PC-9 (cell line): ENCODE measurements at regions not wholly inside any gene's neighbourhood (a gene's known extent, or its start where the extent isn't known, plus 50 kb on each side); places are given as distances from the start of the nearest gene placed in this dataset.

ENCODE experiments used
- BruUV-seq: library from RNA; stranded (reverse); fragments of 400-500 nt; replicated peaks from 2 replicates; lab custom pipeline; 2021; lab: Mats Ljungman, UMichigan
- CTCF ChIA-PET: fragments of 300-600 bp; sonication (Branson Sonifier 250); formaldehyde crosslinking; loops from one replicate; lab custom pipeline; 2022; ENCODE audit warnings: antibody characterized with exemption; lab: Charles Lee
- POLR2A ChIA-PET: fragments of 300-600 bp; sonication (Branson Sonifier 250); formaldehyde crosslinking; loops from one replicate; lab custom pipeline; 2022; ENCODE audit warnings: antibody characterized with exemption; ENCODE audit not compliant: unreplicated experiment; lab: Charles Lee
- DNase-seq, 2 experiments: peaks; one replicate each; pipeline versions ENCODE4 v3.0.0 to v3.0.0-alpha.2; 2015 to 2022; ENCODE audit warnings: mixed read lengths in 1 of 2
- H2AFZ ChIP-seq: fragments of 200-600 bp; sonication (generic); 2 replicates; pipeline ENCODE4 v1.8.1; 2017; ENCODE audit warnings: antibody characterized with exemption
- H3F3A ChIP-seq: fragments of 200-600 bp; sonication (generic); 2 replicates; pipeline ENCODE4 v1.8.1; 2017; ENCODE audit warnings: antibody characterized with exemption, mild to moderate bottlenecking, low read depth; ENCODE audit not compliant: insufficient read depth
- H3K27ac ChIP-seq: fragments of 200-600 bp; sonication (generic); 2 replicates; pipeline ENCODE4 v1.6.1; 2016; ENCODE audit warnings: mixed run types
- H3K27me3 ChIP-seq: fragments of 200-600 bp; sonication (generic); 2 replicates; pipeline ENCODE4 v1.6.1; 2016; ENCODE audit warnings: low read depth, mixed run types; ENCODE audit not compliant: insufficient read depth
- H3K36me3 ChIP-seq: fragments of 200-600 bp; sonication (generic); 2 replicates; pipeline ENCODE4 v1.6.1; 2016; ENCODE audit warnings: low read depth, mixed run types
- H3K4me1 ChIP-seq: fragments of 200-600 bp; sonication (generic); replicated peaks from 2 replicates; pipeline ENCODE4 v1.6.1; 2016; ENCODE audit warnings: mixed run types; ENCODE audit not compliant: insufficient read depth
- H3K4me2 ChIP-seq: fragments of 200-600 bp; sonication (generic); 2 replicates; pipeline ENCODE4 v1.6.1; 2017; ENCODE audit warnings: mixed run types
- H3K4me3 ChIP-seq: fragments of 200-600 bp; sonication (generic); 2 replicates; pipeline ENCODE4 v1.6.1; 2016; ENCODE audit warnings: mixed run types
- H3K79me2 ChIP-seq: fragments of 200-600 bp; sonication (generic); 2 replicates; pipeline ENCODE4 v1.6.1; 2017; ENCODE audit warnings: low read depth, mixed run types
- H3K9me2 ChIP-seq: fragments of 200-600 bp; sonication (generic); 2 replicates; pipeline ENCODE4 v1.8.1; 2017; ENCODE audit warnings: mild to moderate bottlenecking; ENCODE audit not compliant: insufficient read depth
- H3K9me3 ChIP-seq: fragments of 200-600 bp; sonication (generic); 2 replicates; pipeline ENCODE4 v1.8.1; 2016; ENCODE audit warnings: low read depth; ENCODE audit not compliant: insufficient read depth
- H4K20me1 ChIP-seq: fragments of 200-600 bp; sonication (generic); 2 replicates; pipeline ENCODE4 v1.8.1; 2017; ENCODE audit not compliant: insufficient read depth
- EZH2 ChIP-seq: fragments of 200-600 bp; sonication (generic); IDR thresholded peaks from 2 replicates; pipeline ENCODE4 v1.8.0; 2017; ENCODE audit warnings: antibody characterized with exemption, low read depth
- intact Hi-C: fragments of 100-400 bp; cut with micrococcal nuclease; formaldehyde crosslinking; loops from one replicate; pipeline ENCODE4 v1.10.0; 2022; ENCODE audit not compliant: unreplicated experiment
- TF ChIP-seq, protein P1 (sequence below): fragments of 200-600 bp; sonication (generic); conservative IDR thresholded peaks from 2 replicates; pipeline ENCODE4 v1.6.1; 2017; ENCODE audit warnings: mixed run types, antibody characterized with exemption, mild to moderate bottlenecking, moderate library complexity

DNA sequence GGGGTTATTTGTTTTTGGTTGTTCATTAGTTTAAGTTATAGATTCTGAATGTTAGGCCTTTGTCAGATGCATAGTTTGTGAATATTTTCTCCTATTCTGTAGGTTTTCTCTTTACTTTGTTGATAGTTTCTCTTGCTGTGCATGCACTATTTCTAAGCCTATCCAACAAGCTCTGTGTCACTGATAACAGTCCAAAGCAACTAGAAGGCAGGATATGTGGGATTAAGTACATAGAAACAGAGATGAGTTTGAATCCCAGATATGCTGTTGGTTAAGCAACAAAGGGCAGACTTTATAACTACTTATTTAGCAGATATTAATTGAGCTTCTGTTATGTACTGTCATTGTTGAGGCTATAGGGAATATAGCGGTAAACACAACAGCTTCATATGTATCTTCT is 390.4 kb downstream of the INSC start:
- TF ChIP-seq EZH2, result no peak
- TF ChIP-seq, protein P1, sequence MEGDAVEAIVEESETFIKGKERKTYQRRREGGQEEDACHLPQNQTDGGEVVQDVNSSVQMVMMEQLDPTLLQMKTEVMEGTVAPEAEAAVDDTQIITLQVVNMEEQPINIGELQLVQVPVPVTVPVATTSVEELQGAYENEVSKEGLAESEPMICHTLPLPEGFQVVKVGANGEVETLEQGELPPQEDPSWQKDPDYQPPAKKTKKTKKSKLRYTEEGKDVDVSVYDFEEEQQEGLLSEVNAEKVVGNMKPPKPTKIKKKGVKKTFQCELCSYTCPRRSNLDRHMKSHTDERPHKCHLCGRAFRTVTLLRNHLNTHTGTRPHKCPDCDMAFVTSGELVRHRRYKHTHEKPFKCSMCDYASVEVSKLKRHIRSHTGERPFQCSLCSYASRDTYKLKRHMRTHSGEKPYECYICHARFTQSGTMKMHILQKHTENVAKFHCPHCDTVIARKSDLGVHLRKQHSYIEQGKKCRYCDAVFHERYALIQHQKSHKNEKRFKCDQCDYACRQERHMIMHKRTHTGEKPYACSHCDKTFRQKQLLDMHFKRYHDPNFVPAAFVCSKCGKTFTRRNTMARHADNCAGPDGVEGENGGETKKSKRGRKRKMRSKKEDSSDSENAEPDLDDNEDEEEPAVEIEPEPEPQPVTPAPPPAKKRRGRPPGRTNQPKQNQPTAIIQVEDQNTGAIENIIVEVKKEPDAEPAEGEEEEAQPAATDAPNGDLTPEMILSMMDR, result no peak
- CTCF ChIA-PET, result no interaction called here

DNA sequence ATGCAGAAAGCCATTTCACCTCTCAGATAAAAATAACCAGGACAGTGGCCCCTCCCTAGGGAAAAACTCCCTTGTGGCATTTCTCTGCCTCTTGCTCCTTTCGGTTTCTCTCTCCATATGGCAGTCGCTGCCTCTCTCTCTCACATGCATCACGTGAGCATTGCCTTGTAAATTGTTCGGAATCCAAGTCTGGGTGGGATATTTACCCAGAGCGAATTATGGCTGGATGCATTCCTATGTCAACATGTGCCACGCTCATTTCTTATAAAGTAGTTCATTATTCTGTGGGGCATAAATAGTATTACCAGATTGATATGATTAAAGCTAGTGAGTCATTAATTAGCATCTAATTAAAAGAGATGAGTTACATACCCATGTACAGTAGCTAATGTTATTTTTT is 392.9 kb downstream of the INSC start:
- H3K27ac ChIP-seq, result no peak overlapping the region
- H3K4me3 ChIP-seq, result no peak overlapping the region
- H3K4me1 ChIP-seq, result no peaks in the 10 kb centered on the region
- ChIA-PET CTCF (no interaction called here), POLR2A (no interaction called here)
- no TSS peak for BruUV-seq
- peak in 1 of 2 experiments; percentile 2 for DNase-seq
- TF ChIP-seq, protein P1, result no peak
- no peaks in the 10 kb centered on the region for H4K20me1 ChIP-seq
- H3K27me3 ChIP-seq, result no peaks in the 10 kb centered on the region
- no peak overlapping the region for H2AFZ ChIP-seq
- H3K4me2 ChIP-seq, result no peak overlapping the region
- H3K36me3 ChIP-seq, result no peaks in the 10 kb centered on the region
- no peaks in the 10 kb centered on the region for H3F3A ChIP-seq
- intact Hi-C loops, result no loop called here
- H3K79me2 ChIP-seq, result no peaks in the 10 kb centered on the region
- H3K9me3 ChIP-seq, result no peaks in the 10 kb centered on the region
- H3K9me2 ChIP-seq, result no peaks in the 10 kb centered on the region

More for the DNA sequence above, 390.4 kb downstream of the INSC start:
- Histone ChIP-seq H3K27me3 (no peaks in the 10 kb centered on the region), H3K9me2 (no peaks in the 10 kb centered on the region), H3K4me1 (no peaks in the 10 kb centered on the region), H3K4me2 (no peak overlapping the region), H3F3A (no peaks in the 10 kb centered on the region), H4K20me1 (no peaks in the 10 kb centered on the region), H3K36me3 (no peaks in the 10 kb centered on the region), H3K27ac (no peak overlapping the region), H2AFZ (no peak overlapping the region), H3K9me3 (no peaks in the 10 kb centered on the region), H3K4me3 (no peak overlapping the region), H3K79me2 (no peaks in the 10 kb centered on the region)
- BruUV-seq, result no TSS peak
- POLR2A ChIA-PET, result no interaction called here
- DNase-seq, result no peak
- intact Hi-C loops, result no loop called here

- no peaks in the 10 kb centered on the region for H3K9me2 ChIP-seq
- no peak overlapping the region for H3K4me2 ChIP-seq
- no peak overlapping the region for H3K27ac ChIP-seq
- no peak overlapping the region for H2AFZ ChIP-seq
- H3K79me2 ChIP-seq, result no peaks in the 10 kb centered on the region
- no peak overlapping the region for H3K4me3 ChIP-seq
- H4K20me1 ChIP-seq, result no peaks in the 10 kb centered on the region
- H3K9me3 ChIP-seq, result no peaks in the 10 kb centered on the region
- POLR2A ChIA-PET, result no interaction called here
- no TSS peak for BruUV-seq
- intact Hi-C loops, result no loop called here
- H3K36me3 ChIP-seq, result no peaks in the 10 kb centered on the region
- H3F3A ChIP-seq, result no peaks in the 10 kb centered on the region
- TF ChIP-seq EZH2, result no peak
- TF ChIP-seq, protein P1, result no peak
- no peak for DNase-seq
- CTCF ChIA-PET, result no interaction called here
- no peaks in the 10 kb centered on the region for H3K27me3 ChIP-seq
- H3K4me1 ChIP-seq, result no peaks in the 10 kb centered on the region
Measured at GRCh38 chr11:15509082-15509481, 394.4 kb downstream of the INSC start.
